ENCODE measurements at regions not wholly inside any gene's neighbourhood (a gene's known extent, or its start where the extent isn't known, plus 50 kb on each side); places are given as distances from the start of the nearest gene placed in this dataset.

DNA sequence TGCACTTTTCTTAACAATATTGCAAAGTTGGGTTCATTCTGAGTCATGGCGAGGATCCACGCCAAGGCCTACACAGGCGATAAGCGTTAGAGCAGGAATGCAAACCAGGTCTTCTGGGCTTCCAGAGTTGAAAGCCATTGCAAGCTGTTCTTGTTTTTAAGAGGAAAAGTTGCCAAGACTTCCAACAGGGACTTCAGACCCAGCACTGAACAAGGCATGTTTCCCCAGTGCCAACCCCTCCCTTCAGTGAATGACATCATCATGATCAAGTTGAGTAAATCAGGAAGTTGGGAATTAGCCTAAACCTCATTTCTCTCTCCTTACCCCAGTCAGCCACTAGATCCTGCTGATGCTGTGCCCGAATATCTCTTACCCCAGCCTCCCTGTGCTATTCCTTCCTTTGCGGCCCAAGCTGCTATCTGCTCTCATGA, 355.1 kb downstream of the HS3ST1 start:
- H3K4me2 ChIP-seq (ENCODE audit: low read length): no peak overlapping the region
- no peaks in the 10 kb centered on the region for H3K4me1 ChIP-seq (ENCODE audit: control insufficient read depth in 1 of 2, insufficient read depth in 2 of 2, low read length in 2 of 2)
- ChIA-PET CTCF (no interaction called here), RAD21 (ENCODE audit: low non-redundant PET in 1 of 2, low total read pairs in 2 of 2, uncharacterized antibody in 2 of 2, unreplicated experiment in 2 of 2) (no interaction called here), POLR2A (no interaction called here)
- DNase-seq (ENCODE audit: low read depth, low spot score): no peak
- peaks cover 3% of the 10 kb centered on the region; the same call in 1 of the 2 replicates for H3K9me2 ChIP-seq (ENCODE audit: insufficient read depth)
- no peaks in the 10 kb centered on the region for H3K79me2 ChIP-seq (ENCODE audit: insufficient read depth, low read length)
- intact Hi-C loops (cut with micrococcal nuclease): no loop called here
- BruUV-seq (replicated peaks): no TSS peak
- H3K27me3 ChIP-seq (ENCODE audit: insufficient read depth, low read length): no peaks in the 10 kb centered on the region
- H4K20me1 ChIP-seq (ENCODE audit: insufficient read depth): no peaks in the 10 kb centered on the region
- no peak overlapping the region for H3K27ac ChIP-seq (ENCODE audit: low read depth, low read length)
- H3K9me3 ChIP-seq (ENCODE audit: control insufficient read depth in 1 of 2, insufficient read depth in 1 of 2, low read depth in 1 of 2, low read length in 2 of 2): no peaks in the 10 kb centered on the region
- no peak overlapping the region for H3K4me3 ChIP-seq (replicated peaks in 1 of 2; ENCODE audit: low read depth in 1 of 2, low read length in 2 of 2)
- H3K9ac ChIP-seq (ENCODE audit: low read length): no peak overlapping the region
- H2AFZ ChIP-seq (ENCODE audit: low read depth, low read length, poor library complexity, severe bottlenecking): no peak overlapping the region
- TF ChIP-seq EGR1 (IDR thresholded peaks at IDR 0.05; ENCODE audit: low read depth): no peak
- no peak for TF ChIP-seq POLR2AphosphoS5 (IDR thresholded peaks at IDR 0.05; ENCODE audit: low read depth, low read length)
- no peak for ATAC-seq
- no peaks in the 10 kb centered on the region for H3K36me3 ChIP-seq (ENCODE audit: control insufficient read depth in 1 of 2, insufficient read depth in 2 of 2, low read length in 2 of 2)

DNA sequence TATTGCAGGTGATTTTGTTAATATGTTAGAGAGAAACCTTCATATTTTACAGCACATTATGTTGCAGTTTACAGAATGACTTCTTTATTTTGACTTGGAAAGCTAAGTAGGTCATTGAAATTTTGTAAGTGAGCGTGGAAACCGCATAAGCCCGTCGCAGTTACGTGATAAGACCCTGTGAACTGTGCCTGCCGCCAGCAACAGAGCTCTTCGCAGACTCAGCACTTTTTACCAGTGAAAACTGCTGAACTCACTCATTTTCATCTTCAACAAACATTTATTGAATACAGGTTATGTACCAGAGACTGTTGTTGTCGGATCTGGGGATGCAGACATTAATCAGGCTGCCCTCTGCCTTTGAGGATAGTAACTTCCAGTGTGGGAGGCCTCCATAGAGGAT, 355.7 kb downstream of the HS3ST1 start:
- Histone ChIP-seq H3K4me2 (ENCODE audit: low read length) (no peak overlapping the region), H3K4me1 (ENCODE audit: control insufficient read depth in 1 of 2, insufficient read depth in 2 of 2, low read length in 2 of 2) (no peaks in the 10 kb centered on the region), H3K27ac (ENCODE audit: low read depth, low read length) (no peak overlapping the region), H3K9me3 (ENCODE audit: control insufficient read depth in 1 of 2, insufficient read depth in 1 of 2, low read depth in 1 of 2, low read length in 2 of 2) (no peaks in the 10 kb centered on the region), H3K36me3 (ENCODE audit: control insufficient read depth in 1 of 2, insufficient read depth in 2 of 2, low read length in 2 of 2) (no peaks in the 10 kb centered on the region), H3K9me2 (ENCODE audit: insufficient read depth) (peaks cover 3% of the 10 kb centered on the region; the same call in 1 of the 2 replicates), H2AFZ (ENCODE audit: low read depth, low read length, poor library complexity, severe bottlenecking) (no peak overlapping the region), H3K9ac (ENCODE audit: low read length) (no peak overlapping the region), H3K4me3 (replicated peaks in 1 of 2; ENCODE audit: low read depth in 1 of 2, low read length in 2 of 2) (no peak overlapping the region), H3K79me2 (ENCODE audit: insufficient read depth, low read length) (no peaks in the 10 kb centered on the region), H3K27me3 (ENCODE audit: insufficient read depth, low read length) (no peaks in the 10 kb centered on the region), H4K20me1 (ENCODE audit: insufficient read depth) (no peaks in the 10 kb centered on the region)
- POLR2A ChIA-PET: no interaction called here
- ATAC-seq: no peak
- CTCF ChIA-PET: no interaction called here
- TF ChIP-seq, protein P1, sequence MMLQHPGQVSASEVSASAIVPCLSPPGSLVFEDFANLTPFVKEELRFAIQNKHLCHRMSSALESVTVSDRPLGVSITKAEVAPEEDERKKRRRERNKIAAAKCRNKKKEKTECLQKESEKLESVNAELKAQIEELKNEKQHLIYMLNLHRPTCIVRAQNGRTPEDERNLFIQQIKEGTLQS (IDR thresholded peaks at IDR 0.05): no peak
- TF ChIP-seq, protein P2, sequence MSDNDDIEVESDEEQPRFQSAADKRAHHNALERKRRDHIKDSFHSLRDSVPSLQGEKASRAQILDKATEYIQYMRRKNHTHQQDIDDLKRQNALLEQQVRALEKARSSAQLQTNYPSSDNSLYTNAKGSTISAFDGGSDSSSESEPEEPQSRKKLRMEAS (IDR thresholded peaks at IDR 0.05): no peak
- TF ChIP-seq, protein P3, sequence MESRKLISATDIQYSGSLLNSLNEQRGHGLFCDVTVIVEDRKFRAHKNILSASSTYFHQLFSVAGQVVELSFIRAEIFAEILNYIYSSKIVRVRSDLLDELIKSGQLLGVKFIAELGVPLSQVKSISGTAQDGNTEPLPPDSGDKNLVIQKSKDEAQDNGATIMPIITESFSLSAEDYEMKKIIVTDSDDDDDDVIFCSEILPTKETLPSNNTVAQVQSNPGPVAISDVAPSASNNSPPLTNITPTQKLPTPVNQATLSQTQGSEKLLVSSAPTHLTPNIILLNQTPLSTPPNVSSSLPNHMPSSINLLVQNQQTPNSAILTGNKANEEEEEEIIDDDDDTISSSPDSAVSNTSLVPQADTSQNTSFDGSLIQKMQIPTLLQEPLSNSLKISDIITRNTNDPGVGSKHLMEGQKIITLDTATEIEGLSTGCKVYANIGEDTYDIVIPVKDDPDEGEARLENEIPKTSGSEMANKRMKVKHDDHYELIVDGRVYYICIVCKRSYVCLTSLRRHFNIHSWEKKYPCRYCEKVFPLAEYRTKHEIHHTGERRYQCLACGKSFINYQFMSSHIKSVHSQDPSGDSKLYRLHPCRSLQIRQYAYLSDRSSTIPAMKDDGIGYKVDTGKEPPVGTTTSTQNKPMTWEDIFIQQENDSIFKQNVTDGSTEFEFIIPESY (IDR thresholded peaks at IDR 0.05; ENCODE audit: extremely low read depth, insufficient replicate concordance, low read length): no peak
- TF ChIP-seq, protein P4, sequence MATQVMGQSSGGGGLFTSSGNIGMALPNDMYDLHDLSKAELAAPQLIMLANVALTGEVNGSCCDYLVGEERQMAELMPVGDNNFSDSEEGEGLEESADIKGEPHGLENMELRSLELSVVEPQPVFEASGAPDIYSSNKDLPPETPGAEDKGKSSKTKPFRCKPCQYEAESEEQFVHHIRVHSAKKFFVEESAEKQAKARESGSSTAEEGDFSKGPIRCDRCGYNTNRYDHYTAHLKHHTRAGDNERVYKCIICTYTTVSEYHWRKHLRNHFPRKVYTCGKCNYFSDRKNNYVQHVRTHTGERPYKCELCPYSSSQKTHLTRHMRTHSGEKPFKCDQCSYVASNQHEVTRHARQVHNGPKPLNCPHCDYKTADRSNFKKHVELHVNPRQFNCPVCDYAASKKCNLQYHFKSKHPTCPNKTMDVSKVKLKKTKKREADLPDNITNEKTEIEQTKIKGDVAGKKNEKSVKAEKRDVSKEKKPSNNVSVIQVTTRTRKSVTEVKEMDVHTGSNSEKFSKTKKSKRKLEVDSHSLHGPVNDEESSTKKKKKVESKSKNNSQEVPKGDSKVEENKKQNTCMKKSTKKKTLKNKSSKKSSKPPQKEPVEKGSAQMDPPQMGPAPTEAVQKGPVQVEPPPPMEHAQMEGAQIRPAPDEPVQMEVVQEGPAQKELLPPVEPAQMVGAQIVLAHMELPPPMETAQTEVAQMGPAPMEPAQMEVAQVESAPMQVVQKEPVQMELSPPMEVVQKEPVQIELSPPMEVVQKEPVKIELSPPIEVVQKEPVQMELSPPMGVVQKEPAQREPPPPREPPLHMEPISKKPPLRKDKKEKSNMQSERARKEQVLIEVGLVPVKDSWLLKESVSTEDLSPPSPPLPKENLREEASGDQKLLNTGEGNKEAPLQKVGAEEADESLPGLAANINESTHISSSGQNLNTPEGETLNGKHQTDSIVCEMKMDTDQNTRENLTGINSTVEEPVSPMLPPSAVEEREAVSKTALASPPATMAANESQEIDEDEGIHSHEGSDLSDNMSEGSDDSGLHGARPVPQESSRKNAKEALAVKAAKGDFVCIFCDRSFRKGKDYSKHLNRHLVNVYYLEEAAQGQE (IDR thresholded peaks at IDR 0.05; ENCODE audit: low read depth): no peak
- no peak for TF ChIP-seq JUND (IDR thresholded peaks at IDR 0.05)
- TF ChIP-seq SRF (IDR thresholded peaks at IDR 0.05; ENCODE audit: low read depth): no peak
- TF ChIP-seq POLR2A (IDR thresholded peaks at IDR 0.05; ENCODE audit: borderline replicate concordance, extremely low read depth, insufficient read depth, insufficient read length): no peak
- no peak for TF ChIP-seq CEBPB (IDR thresholded peaks at IDR 0.05; ENCODE audit: low read depth)
- no peak for TF ChIP-seq EZH2phosphoT487 (IDR thresholded peaks at IDR 0.05; ENCODE audit: borderline replicate concordance)
- TF ChIP-seq SP1 (IDR thresholded peaks at IDR 0.05; ENCODE audit: low read depth): no peak
- no peak for TF ChIP-seq EGR1 (IDR thresholded peaks at IDR 0.05; ENCODE audit: low read depth)
- no peak for TF ChIP-seq ELF1 (IDR thresholded peaks at IDR 0.05; ENCODE audit: borderline replicate concordance, low read depth)
- TF ChIP-seq ZFX (IDR thresholded peaks at IDR 0.05): no peak
- TF ChIP-seq YY1 (IDR thresholded peaks at IDR 0.05; ENCODE audit: extremely low read depth, insufficient replicate concordance, low read depth, low read length): no peak
- intact Hi-C loops (cut with micrococcal nuclease): no loop called here
- RAD21 ChIA-PET (ENCODE audit: low non-redundant PET in 1 of 2, low total read pairs in 2 of 2, uncharacterized antibody in 2 of 2, unreplicated experiment in 2 of 2): no interaction called here
- BruUV-seq (replicated peaks): no TSS peak
- DNase-seq (ENCODE audit: low read depth, low spot score): no peak
